Stimulated activated CD8-positive, alpha-beta memory T cell treated with anti-CD3 and anti-CD28 coated beads, Interleukin-15, amount 100 ng/mL, for 24 hours (primary cell): ENCODE measurements at regions not wholly inside any gene's neighbourhood (a gene's known extent, or its start where the extent isn't known, plus 50 kb on each side); places are given as distances from the start of the nearest gene placed in this dataset.
"Not testable (repeated sequence)": the region's sequence is repeated elsewhere in the genome, so short reads cannot be mapped to it uniquely, and the experiment has no call there.

Experiments
- DNase-seq: peaks from one replicate; pipeline ENCODE4 v3.0.0-alpha.2; 2020; ENCODE audit warnings: low read depth

DNA sequence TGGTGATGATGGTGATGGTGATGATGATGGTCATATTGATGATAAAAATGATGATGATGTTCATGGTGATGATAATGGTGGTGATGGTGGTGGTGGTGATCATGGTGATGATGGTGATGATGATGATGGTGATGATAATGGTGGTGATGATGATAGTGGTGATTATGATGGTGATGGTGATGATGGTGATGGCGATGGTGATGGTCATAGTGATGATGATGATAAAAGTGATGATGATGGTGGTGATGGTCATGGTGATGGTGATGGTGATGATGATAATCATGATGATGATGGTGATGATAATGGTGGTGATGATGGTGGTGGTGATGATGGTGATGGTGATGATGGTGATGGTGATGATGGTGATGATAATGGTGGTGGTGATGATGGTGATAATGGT, 478.7 kb downstream of the TYW1 start:
- DNase-seq = no peak

DNA sequence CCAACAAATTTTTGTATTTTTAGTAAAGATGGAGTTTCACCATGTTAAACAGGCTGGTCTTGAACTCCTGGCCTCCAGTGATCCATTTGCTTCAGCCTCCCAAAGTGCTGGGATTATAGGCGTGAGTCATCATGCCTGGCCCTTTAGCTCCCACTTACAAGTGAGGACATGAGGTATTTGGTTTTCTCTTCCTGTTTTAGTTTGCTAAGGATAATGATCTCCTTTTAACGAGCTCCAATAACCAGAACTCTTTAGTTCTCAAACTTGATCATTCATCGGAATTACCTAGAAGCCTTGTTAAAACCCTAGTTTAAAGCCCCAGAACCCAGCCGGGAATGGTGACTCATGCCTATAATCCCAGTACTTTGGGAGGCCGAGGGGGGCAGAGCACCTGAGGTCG, 481.4 kb downstream of the TYW1 start:
- DNase-seq = no peak

DNA sequence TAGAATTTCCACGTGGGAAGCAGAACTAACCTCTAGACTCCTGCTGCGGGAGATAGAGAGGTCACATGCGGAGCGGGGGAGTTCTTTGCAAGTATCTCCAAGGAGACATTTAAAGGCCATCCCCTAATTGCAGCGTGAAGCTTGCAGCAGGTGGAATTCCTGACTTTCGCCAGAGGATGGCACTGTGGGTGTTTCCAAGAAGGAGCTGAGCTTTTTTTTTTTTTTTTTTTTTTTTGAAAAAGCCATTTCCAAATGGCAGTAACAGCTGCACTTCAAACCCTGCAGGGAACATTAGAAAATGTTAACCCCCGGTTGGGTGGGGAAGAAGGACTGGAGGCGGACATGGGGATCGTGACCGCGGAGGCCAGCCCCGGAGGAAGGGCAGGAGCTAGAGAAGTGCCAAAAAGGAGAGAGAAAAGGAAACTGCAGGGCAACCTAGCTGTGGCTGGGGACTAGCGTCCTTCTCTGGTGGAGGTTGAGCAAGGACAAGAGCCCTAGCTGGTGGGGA, 487.7 kb downstream of the TYW1 start:
- no peak for DNase-seq

DNA sequence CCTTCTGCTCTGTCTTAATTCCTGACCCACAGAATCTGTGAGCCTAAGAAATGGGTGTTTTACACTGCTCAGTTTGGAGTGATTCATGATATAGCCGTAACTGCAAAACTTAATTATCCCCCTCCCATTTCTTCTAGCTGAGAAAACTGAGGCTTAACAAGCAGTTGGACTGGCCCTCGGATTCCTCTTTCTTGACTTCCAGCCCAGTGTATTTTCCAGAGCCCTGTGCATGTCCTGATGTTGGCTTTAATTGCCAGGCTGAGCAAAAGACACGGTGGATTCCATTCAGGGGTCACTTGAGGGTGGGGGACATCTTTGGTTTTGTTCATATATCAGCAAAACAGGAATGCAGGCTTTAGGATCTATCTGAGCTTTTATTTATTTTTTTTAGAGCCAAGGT, 489.8 kb downstream of the TYW1 start:
- no peak for DNase-seq

DNA sequence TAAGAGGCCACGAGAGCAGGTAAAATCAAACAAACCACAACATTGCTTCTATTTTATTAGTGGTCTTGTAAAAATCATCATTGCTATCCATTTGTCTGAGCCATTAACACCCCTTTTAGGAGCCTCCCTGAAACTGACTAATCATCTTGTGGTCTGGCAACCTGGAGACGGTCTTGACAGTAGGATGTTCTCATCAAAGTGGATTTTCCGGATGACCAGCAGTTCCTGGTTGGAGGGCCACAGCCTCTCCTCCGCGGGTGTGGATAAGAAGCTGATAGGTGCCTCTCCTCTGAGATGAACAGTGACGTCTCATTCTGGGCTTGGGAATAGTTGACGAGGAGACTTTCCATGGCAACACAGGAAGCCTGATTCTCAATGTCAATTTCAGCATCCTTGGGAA, 490.7 kb downstream of the TYW1 start:
- DNase-seq = no peak

DNA sequence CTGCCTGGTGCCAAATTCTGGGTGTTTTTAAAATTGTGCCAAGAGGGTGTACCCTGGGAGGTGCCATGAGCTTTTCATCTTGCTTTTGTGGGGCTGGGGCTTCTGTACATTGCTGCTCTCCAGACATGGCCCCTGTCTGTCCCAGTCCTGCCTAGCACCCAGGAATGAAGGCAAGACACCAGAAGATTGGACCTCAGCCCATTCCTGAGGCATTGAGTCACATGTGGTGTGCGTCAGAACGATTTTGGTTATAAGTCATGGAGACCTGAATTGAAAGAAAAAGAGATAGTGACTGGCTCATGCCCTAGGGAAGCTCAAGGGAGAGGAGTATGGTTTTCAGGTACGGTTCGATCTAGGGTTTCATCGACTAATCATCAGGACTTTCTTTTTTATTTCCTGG, 493.2 kb downstream of the TYW1 start:
- no peak for DNase-seq

DNA sequence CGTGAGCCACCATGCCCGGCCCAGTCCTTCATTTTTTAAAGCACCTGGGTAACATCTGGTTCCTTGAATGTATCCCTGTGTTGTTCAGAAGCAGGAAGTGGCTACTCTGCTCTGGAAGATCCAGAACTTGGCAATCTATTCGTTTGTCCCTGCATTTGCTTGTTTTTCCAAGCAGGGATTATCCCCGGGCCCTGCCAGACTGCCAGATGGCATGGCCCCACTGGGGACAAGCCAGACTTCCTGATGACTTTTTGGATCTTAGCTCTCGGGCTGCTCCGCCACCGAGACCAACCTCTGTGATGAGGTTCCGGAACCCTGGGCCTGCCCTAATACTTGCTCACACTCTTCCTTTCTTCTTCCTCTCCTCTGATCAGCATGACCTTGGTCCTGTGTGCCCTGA, 496.7 kb downstream of the TYW1 start:
- no peak for DNase-seq

DNA sequence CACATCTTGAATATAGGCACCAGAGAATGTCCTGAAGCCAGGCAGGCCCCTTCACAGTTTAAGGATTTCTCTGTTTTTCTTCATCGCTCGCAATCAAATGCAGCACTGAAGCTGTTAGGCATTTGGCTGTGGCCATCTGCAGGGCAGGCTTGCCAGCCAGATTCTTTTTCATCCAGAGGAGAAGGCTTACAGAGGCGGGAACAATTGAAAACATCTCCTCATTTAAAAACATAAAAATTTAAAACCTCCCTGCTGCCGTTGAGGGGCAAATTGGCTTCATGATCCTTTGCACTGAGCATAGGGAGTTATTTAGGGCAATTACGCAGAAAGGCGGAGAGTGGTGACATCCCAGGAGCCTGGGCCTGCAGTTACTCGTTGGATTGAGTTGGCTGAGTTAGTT, 500.0 kb downstream of the TYW1 start:
- DNase-seq = no peak

DNA sequence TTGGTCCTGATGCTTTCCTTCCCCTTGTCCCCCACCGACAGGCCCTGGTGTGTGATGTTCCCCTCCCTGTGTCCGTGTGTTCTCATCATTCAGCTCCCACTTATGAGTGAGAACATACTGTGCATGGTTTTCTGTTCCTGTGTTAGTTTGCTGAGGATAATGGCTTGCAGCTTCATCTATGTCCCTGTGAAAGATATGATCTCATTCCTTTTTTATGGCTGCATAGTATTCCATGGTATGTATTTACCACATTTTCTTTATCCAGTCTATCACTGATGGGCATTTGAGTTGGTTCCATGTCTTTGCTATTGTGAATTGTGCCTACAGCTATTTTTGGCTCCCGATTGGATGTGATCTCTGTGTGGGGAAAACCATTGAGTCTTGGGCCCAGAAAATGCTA, 501.3 kb downstream of the TYW1 start:
- not testable (repeated sequence) for DNase-seq

DNA sequence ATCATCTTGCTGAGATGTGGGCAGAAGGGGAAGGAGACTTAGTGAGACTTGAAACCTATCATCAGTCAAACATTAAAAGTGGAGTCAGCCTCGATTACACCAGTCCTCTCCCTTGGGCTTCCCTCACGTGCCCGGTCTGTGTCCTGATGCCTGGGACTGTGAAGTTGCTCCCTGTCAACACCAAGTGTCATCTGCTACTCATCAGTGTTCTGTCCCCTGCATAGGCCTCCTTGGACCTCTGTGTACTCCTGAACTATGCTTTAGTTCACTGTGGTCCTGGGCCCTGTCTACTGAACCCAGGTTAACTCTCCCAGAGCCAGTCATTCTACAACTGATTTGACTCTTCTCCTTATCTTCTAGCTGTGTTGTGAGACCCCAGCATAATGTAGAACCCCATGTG, 506.3 kb downstream of the TYW1 start:
- DNase-seq = no peak

DNA sequence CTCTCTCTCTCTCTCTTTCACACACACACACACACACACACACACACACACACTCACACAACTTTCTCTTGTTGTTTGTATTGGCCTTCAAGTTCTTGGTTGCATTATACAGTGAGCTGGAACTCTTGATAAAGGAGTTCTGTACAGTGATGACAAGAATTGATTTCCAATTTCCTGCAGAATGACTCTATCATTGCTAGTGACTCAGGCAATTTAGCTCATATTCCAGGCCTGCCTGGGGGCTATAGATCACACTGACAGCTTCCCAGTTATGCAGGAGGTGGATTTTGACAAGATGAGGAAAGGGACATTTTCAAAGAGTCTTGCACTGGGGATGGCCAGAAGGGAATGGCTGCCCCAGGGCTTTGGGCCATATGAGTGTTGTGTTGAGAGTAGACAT, 508.8 kb downstream of the TYW1 start:
- DNase-seq = no peak

DNA sequence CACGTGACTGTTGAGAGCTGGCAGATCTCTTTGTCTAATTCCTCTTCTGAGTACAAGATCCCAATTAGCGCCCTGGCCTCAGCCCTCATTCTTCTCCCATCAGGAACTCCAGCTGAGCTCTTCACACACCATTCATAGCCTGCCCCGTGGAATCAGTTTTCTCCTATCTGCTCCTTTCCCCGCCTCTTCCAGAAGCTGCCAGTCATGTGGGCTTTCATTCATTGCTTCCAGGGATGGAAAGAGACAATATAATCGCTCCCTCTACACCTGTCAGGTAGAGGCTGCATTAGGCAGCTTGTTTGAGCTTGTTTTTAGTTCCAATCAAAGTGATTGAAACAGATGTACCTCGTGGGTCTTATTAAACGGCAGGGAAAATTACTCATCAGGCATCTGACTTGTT, 515.8 kb downstream of the TYW1 start:
- no peak for DNase-seq

DNA sequence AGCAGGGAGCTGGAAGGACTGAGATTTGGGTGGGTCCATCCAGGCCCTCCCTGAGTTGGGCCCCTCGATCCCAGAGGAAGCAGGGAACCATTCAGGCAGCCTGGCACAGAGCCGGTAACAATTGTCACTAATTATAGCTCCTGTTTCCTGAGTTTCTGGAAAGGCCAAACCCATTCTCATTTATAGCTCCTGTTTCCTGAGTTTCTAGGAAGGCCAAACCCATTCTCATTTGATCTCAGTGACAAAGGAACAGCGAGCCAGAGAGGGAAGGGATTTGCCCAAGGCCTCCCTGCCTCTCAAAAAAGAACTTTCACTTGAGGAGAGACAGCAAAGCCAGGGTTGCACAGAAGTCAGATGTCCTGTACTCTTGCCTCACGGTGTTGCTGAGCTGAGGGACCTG, 521.9 kb downstream of the TYW1 start:
- no peak for DNase-seq

DNA sequence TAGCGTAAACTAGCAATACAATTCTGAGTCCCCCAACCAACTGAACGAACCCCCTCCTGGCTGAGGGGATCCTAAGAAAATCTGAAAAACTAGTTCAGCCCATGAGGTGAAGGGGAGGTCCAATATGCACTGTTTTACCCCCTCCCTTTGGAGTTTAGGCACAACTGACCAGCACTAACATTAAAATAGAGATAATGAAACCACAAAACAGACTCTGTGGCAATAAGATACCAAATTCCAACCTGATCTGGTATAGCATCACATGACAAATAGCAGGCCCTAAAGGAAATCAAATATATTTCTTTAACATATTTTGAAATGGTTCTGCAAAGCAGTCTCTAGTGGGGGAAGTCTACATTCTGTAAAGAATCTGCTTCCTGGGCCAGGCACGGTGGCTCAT, 522.5 kb downstream of the TYW1 start:
- no peak for DNase-seq

DNA sequence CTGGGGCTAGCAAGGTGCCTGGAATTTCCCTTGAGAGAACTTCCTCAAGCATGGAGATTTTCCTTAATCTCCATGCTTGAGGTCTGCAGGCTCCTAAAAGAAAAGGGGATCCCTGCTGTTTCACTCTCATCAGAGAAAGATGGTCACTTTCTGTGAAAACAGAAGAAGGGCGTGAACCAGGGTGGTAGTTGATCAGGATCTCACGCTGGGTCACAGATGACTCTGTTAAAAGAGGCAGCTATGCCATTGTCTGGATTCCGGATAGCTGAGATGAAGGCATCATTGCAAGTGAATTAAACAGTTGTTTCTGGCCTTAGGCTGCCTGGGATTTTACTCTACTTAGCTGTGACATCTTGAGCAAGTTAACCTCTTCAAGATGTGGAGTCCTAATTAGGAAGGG, 525.9 kb downstream of the TYW1 start:
- DNase-seq = no peak

DNA sequence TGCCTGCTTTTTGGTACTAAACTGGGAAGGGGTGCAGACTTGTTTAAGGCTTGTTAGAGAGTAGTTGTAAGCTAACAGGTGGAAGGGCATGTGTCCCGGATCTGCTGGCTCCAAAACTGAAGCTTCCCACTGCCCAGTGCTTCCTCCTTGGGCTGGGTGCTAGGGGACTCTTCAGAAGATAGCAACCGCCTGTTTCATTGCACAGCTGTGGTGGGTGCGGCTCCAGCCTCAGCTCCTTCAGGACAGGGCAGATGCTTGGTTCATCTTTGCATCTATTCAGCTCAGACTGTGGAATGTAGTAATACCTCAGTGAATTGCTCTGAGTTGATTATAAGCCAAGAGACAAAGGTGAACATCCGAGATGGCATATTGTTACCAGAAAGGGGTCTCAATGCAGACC, 527.1 kb downstream of the TYW1 start:
- DNase-seq = no peak

DNA sequence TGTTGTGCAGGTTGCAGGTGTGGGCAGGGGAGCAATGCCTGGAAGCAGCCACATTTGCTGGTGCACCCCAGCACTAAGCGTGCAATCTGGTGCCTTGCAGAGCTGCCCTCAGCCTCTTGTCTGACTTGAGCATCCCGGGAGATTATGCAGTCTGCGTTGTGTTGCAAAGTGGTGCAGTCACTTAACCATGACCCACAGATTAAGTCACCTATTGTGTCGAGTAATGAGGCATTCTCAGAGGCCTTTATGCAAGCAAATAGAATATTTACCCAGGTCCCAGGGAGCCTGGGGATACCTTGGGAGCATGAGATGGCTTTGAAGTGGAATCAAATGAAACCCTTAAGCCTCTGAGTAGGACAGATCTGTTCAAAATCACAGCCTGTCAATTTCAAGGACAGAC, 529.0 kb downstream of the TYW1 start:
- DNase-seq = no peak

DNA sequence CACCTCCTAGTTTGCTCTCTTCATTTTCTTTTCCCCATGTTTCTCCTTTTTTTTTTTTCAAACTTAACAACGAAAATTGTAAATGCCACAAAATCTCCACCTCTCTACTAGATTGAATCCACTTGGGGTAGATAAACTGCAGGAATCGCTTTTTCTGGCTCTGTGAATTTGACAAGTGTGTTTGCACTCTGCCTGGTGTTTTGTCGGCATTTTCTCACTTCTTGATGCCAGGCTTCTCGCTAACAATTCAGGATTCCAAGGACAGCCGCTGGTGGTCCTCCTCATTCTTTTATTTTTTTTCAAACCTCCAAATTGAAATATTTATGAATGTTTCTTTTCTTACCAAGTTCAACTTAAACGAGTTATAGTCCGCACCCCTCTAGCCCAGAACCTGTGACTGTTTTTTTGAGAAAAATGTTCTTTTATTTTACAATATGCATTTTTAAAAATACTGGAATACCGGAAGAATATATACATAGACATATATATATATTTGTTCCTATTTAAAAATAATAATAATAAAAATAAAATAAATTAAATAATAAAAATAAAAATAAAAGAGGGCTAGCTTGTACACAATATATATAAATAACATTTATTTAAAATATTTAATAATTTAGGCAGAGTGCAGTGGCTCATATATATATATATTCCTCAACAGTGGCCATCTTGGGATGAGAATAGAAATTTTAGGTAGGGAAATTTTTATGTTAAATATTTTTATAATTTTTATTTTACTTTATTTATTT, 538.8 kb downstream of the TYW1 start:
- no peak for DNase-seq

DNA sequence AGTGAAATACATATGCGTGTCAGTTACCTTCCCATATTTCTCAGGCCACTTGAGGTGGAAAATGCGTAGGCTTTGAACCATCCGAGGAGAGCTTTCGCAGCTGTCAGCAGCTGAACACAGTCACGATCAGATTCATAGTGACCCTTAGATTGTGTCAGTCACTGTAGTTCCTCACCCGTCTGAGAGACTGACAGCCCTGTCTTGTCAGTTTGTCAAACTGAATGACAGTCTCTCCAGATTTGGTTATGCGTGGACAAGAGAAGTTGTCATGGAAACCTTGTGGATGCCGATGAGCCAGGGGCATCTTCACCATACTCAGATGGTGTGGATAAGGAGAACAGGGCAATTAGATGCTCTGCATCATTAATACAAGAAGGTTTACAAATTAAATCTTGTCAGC, 546.3 kb downstream of the TYW1 start:
- DNase-seq = no peak

DNA sequence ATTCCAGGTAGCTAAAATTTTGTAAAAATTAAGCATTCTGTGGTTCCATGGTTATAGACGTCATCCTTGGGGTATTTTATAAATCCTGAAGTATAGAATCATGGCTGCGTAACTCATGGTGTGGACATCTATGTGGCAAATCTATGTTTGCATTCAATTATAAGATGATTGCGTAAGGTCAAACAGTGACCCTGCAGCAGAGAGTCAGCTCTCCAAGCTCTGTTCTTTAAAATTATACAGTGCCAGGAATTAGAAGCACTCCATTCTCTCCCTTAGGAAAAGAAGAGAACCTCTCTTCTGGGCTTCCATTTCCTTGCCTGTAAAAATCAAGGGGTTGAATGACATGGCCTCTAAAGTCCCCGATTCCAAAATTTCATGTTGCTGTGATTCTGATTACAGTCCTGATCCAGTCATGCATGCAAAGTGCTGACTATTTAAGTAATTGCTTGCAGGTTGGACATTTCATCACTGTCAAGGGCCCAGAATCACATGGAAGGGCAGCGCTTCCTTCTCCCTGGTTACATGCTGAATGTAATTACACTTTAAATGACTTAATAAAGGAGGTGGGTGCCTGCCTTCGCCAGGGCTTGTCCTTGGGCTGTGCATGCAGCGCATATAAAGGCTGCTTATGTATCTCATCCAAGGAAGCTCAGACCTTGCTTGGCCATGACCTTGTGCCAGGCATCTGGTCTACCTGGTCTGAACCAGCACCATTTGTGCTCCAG, 550.7 kb downstream of the TYW1 start:
- no peak for DNase-seq

DNA sequence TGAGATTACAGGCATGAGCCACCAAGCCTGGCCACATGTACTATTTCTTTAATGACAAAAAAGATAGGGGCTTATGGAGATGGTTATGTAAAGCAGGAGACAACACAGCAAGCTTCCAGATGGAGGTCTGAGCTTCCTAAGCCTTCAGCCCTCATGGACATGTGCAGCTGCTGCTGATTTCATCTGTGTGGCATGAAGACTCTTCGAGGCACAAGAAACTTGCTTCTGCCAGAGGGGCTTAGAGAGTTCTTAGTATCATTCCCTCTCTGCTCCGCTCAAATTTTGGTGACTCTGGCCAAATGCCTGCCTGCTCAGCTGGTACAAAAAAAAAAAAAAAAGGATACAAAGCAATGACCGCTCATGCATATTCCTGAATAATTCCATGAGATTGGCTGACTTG, 552.5 kb downstream of the TYW1 start:
- no peak for DNase-seq

DNA sequence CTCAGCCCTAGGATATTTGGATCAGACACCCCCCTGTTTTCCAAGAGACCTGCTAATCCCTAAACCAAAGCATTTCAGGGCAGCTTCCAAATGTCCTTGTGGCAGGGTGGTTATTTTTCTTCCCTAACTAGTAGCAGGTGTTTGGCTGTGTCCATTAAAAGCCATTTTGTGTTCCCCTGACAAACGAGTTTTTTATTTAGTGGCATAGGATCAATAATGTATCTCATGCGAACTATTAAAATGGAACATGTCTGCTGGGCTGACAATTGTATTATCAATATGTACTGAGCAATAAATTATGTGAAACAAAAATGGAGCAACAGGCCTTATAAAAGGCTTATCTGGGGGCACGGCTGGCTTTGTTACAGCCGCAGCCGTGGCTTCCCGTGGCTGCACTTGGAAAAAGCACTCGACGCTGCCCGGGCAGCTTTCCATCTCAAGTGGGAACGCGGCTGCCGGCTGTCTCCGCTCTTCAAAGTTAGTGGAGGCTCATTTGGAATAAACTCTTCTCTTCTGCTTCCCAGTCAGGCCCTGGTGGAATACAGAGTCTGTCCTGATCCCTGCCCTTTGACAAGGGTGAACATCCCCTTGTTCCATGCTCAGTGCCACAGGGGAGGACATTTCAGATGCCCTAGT, 554.3 kb downstream of the TYW1 start:
- no peak for DNase-seq

DNA sequence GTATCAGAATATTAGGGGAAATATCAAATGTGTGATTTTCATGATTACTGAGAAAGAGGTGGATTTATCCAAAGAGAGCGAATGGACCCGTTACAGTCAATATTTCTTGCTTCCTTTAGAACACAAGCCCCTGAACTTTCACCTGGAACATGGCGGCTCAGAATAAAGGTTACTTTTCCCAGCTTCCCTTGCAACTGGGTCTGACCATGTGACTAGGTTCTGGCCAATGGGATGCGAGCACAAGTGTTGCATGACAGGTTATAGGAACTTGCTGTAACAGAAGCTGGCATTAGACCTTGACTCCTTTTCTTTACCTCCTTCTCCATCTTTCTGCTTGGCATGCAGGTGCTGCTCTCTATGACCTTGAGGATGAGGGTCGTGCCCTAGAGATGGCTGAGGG, 556.1 kb downstream of the TYW1 start:
- DNase-seq = no peak
